GM12878 (cell line): ENCODE measurements at regions not wholly inside any gene's neighbourhood (a gene's known extent, or its start where the extent isn't known, plus 50 kb on each side); places are given as distances from the start of the nearest gene placed in this dataset.

Source experiments
- ATAC-seq: fragments of 200-7000 bp; cut with Tn5 transposase; 3 replicates; pipeline ENCODE4 v1.9.1; 2020; ENCODE audit warnings: mild to moderate bottlenecking, moderate library complexity
- BruUV-seq: library from RNA; stranded (reverse); fragments of 400-500 nt; replicated peaks from 2 replicates; lab custom pipeline; 2021; lab: Mats Ljungman, UMichigan
- CTCF ChIA-PET: fragments of 300-600 bp; sonication (Branson Sonifier 250); formaldehyde crosslinking; extraction: SDS; loops from one replicate; lab custom pipeline; 2021; ENCODE audit warnings: inconsistent platforms; lab: Yijun Ruan, JAX
- POLR2A ChIA-PET: fragments of 350-600 bp; formaldehyde crosslinking; extraction: SDS; loops from one replicate; lab custom pipeline; 2021; ENCODE audit warnings: inconsistent platforms; lab: Charles Lee
- RAD21 ChIA-PET: fragments of 300-600 bp; sonication (Branson Sonifier 250); formaldehyde crosslinking; loops from one replicate; lab custom pipeline; 2023; ENCODE audit warnings: antibody characterized with exemption; ENCODE audit not compliant: unreplicated experiment; lab: Charles Lee
- SMC1A ChIA-PET: fragments of 300-600 bp; sonication (Branson Sonifier 250); formaldehyde crosslinking; loops from one replicate; lab custom pipeline; 2023; ENCODE audit not compliant: unreplicated experiment, uncharacterized antibody; lab: Charles Lee
- DNase-seq: peaks from one replicate; pipeline ENCODE4 v3.0.0-alpha.2; 2011; ENCODE audit warnings: low read depth, low spot score
- FAIRE-seq: peaks from 3 replicates; lab custom pipeline; 2011; peaks lifted over from hg19 to GRCh38; lab: Jason Lieb, UNC
- H2AFZ ChIP-seq: 2 replicates; pipeline ENCODE4 v1.6.0; 2011; ENCODE audit warnings: low read depth, low read length, control low read depth; ENCODE audit not compliant: control insufficient read depth
- H3K27ac ChIP-seq: 2 replicates; pipeline ENCODE4 v1.5.1; 2011; ENCODE audit warnings: control low read depth; ENCODE audit not compliant: control insufficient read depth, insufficient read depth
- H3K27me3 ChIP-seq, 2 experiments: replicated peaks in 1 of 2; 2 replicates each; pipeline versions ENCODE4 v1.6.0 to v1.6.1; 2011; ENCODE audit warnings: low read length in 1 of 2; ENCODE audit not compliant: control insufficient read depth in 2 of 2, insufficient read depth in 2 of 2
- H3K36me3 ChIP-seq, 2 experiments: 2 replicates each; pipeline ENCODE4 v1.5.1; 2011; ENCODE audit warnings: low read length in 1 of 2; ENCODE audit not compliant: control insufficient read depth in 2 of 2, insufficient read depth in 2 of 2
- H3K4me1 ChIP-seq: 2 replicates; pipeline ENCODE4 v1.6.1; 2011; ENCODE audit warnings: mild to moderate bottlenecking, low read length, moderate library complexity, mixed read lengths; ENCODE audit not compliant: control insufficient read depth, insufficient read depth
- H3K4me2 ChIP-seq: 2 replicates; pipeline ENCODE4 v1.6.0; 2011; ENCODE audit warnings: control low read depth; ENCODE audit not compliant: control insufficient read depth, insufficient read depth
- H3K4me3 ChIP-seq: fragments of 200-600 bp; sonication (generic); 2 replicates; pipeline ENCODE4 v1.5.1; 2016
- H3K79me2 ChIP-seq: 2 replicates; pipeline ENCODE4 v1.6.0; 2011; ENCODE audit warnings: low read length; ENCODE audit not compliant: control insufficient read depth, insufficient read depth
- H3K9ac ChIP-seq: 2 replicates; pipeline ENCODE4 v1.8.0; 2011; ENCODE audit warnings: low read length, control low read depth, mixed read lengths; ENCODE audit not compliant: control insufficient read depth, insufficient read depth
- H3K9me3 ChIP-seq: replicated peaks from 3 replicates; pipeline ENCODE4 v1.5.1; 2011; ENCODE audit warnings: mild to moderate bottlenecking, low read length; ENCODE audit not compliant: control insufficient read depth, insufficient read depth
- H4K20me1 ChIP-seq: 2 replicates; pipeline ENCODE4 v1.6.0; 2011; ENCODE audit not compliant: control insufficient read depth, insufficient read depth
- EP300 ChIP-seq, 2 experiments: fragments of 150-350 bp in 1 of 2; IDR thresholded peaks; 2 replicates each; pipeline ENCODE4 v1.6.1; 2011 to 2012; ENCODE audit warnings: low read depth in 2 of 2, low read length in 2 of 2, borderline replicate concordance in 1 of 2, improper control_type of control experiment in 1 of 2, inconsistent platforms in 1 of 2; ENCODE audit not compliant: control insufficient read depth in 1 of 2
- RUNX3 ChIP-seq: IDR thresholded peaks from 2 replicates; pipeline ENCODE4 v1.6.1; 2012; ENCODE audit warnings: low read length, inconsistent platforms
- WGBS: methylation state at CpG from one replicate; pipeline ENCODE4 v1.1.6; 2016; ENCODE audit warnings: low lambda C conversion rate; ENCODE audit not compliant: insufficient replicate concordance, insufficient coverage; ENCODE audit errors: missing lambda C conversion rate; 5-methylcytosine and 5-hydroxymethylcytosine counted together
- in situ Hi-C: fragments of 300-500 bp; cut with MboI; formaldehyde crosslinking; loops from 9 replicates; pipeline ENCODE4 v1.14.3; 2018; ENCODE audit warnings: mixed read lengths
- intact Hi-C: fragments of 100-400 bp; cut with micrococcal nuclease; formaldehyde crosslinking; loops from one replicate; pipeline ENCODE4 v1.14.2; 2022; ENCODE audit not compliant: unreplicated experiment
- TF ChIP-seq, protein P1 (sequence below): fragments of 450-650 bp; IDR thresholded peaks from 2 replicates; pipeline ENCODE4 v1.6.1; 2017; ENCODE audit warnings: mild to moderate bottlenecking
- TF ChIP-seq, protein P2 (sequence below): fragments of 450-650 bp; IDR thresholded peaks from 2 replicates; pipeline ENCODE4 v1.6.1; 2017; ENCODE audit warnings: antibody characterized with exemption, mild to moderate bottlenecking, moderate library complexity

- intact Hi-C loops (no loop called here), in situ Hi-C loops (no loop called here)
- POLR2A ChIA-PET = no interaction called here
- Histone ChIP-seq H3K27ac (no peak overlapping the region), H4K20me1 (no peaks in the 10 kb centered on the region), H3K9ac (no peak overlapping the region), H3K9me3 (no peaks in the 10 kb centered on the region), H2AFZ (no peak overlapping the region), H3K4me3 (no peak overlapping the region), H3K4me1 (no peaks in the 10 kb centered on the region), H3K27me3 (no peaks in the 10 kb centered on the region), H3K36me3 (no peaks in the 10 kb centered on the region), H3K4me2 (no peak overlapping the region), H3K79me2 (no peaks in the 10 kb centered on the region)
- DNase-seq = no peak
- TF ChIP-seq EP300 (IDR thresholded peaks at IDR 0.05; ENCODE audit: borderline replicate concordance in 1 of 2, control insufficient read depth in 1 of 2, low read depth in 2 of 2, low read length in 2 of 2) (no peak), RUNX3 (no peak)
- TF ChIP-seq, protein P1, sequence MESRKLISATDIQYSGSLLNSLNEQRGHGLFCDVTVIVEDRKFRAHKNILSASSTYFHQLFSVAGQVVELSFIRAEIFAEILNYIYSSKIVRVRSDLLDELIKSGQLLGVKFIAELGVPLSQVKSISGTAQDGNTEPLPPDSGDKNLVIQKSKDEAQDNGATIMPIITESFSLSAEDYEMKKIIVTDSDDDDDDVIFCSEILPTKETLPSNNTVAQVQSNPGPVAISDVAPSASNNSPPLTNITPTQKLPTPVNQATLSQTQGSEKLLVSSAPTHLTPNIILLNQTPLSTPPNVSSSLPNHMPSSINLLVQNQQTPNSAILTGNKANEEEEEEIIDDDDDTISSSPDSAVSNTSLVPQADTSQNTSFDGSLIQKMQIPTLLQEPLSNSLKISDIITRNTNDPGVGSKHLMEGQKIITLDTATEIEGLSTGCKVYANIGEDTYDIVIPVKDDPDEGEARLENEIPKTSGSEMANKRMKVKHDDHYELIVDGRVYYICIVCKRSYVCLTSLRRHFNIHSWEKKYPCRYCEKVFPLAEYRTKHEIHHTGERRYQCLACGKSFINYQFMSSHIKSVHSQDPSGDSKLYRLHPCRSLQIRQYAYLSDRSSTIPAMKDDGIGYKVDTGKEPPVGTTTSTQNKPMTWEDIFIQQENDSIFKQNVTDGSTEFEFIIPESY = no peak
- TF ChIP-seq, protein P2, sequence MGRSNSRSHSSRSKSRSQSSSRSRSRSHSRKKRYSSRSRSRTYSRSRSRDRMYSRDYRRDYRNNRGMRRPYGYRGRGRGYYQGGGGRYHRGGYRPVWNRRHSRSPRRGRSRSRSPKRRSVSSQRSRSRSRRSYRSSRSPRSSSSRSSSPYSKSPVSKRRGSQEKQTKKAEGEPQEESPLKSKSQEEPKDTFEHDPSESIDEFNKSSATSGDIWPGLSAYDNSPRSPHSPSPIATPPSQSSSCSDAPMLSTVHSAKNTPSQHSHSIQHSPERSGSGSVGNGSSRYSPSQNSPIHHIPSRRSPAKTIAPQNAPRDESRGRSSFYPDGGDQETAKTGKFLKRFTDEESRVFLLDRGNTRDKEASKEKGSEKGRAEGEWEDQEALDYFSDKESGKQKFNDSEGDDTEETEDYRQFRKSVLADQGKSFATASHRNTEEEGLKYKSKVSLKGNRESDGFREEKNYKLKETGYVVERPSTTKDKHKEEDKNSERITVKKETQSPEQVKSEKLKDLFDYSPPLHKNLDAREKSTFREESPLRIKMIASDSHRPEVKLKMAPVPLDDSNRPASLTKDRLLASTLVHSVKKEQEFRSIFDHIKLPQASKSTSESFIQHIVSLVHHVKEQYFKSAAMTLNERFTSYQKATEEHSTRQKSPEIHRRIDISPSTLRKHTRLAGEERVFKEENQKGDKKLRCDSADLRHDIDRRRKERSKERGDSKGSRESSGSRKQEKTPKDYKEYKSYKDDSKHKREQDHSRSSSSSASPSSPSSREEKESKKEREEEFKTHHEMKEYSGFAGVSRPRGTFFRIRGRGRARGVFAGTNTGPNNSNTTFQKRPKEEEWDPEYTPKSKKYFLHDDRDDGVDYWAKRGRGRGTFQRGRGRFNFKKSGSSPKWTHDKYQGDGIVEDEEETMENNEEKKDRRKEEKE = no peak
- RAD21 ChIA-PET = no interaction called here
- FAIRE-seq = no peak
- CTCF ChIA-PET = no interaction called here
- WGBS = 23% methylated on average over 7 of the region's 7 CpGs
- SMC1A ChIA-PET = no interaction called here
- no TSS peak for BruUV-seq
- ATAC-seq = no peak
Observed at GRCh38 chr4:13928214-13928613, 300.7 kb upstream of the BOD1L1 start.
